RPMI7951 (cell line): ENCODE measurements at regions not wholly inside any gene's neighbourhood (a gene's known extent, or its start where the extent isn't known, plus 50 kb on each side); places are given as distances from the start of the nearest gene placed in this dataset.

Source experiments
- DNase-seq: peaks from one replicate; pipeline ENCODE4 v3.0.0-alpha.2; 2012; ENCODE audit warnings: low read depth

GRCh38 chr14:55734731-55735130, 154.7 kb downstream of the KTN1 start:
- no peak for DNase-seq

GRCh38 chr14:55739967-55740648, 160.1 kb downstream of the KTN1 start:
- DNase-seq = no peak

- no peak for DNase-seq
Observed at GRCh38 chr14:55740649-55740989, 160.6 kb downstream of the KTN1 start.

- no peak for DNase-seq
Observed at GRCh38 chr14:55741240-55741639, 161.2 kb downstream of the KTN1 start.

GRCh38 chr14:55743551-55743950, 163.5 kb downstream of the KTN1 start:
- DNase-seq = no peak

GRCh38 chr14:55744321-55744720, 164.3 kb downstream of the KTN1 start:
- no peak for DNase-seq

- DNase-seq = no peak
Observed at GRCh38 chr14:55745906-55746305, 165.9 kb downstream of the KTN1 start.

- no peak for DNase-seq
Observed at GRCh38 chr14:55746558-55746957, 166.6 kb downstream of the KTN1 start.

GRCh38 chr14:55747186-55747585, 167.2 kb downstream of the KTN1 start:
- no peak for DNase-seq

GRCh38 chr14:55749201-55749812, 169.3 kb downstream of the KTN1 start:
- no peak for DNase-seq

- no peak for DNase-seq
Observed at GRCh38 chr14:55749946-55750345, 169.9 kb downstream of the KTN1 start.

GRCh38 chr14:55752580-55753390, 172.8 kb downstream of the KTN1 start:
- peak; percentile 19 for DNase-seq

GRCh38 chr14:55754471-55754870, 174.5 kb downstream of the KTN1 start:
- DNase-seq = no peak

- no peak for DNase-seq
Observed at GRCh38 chr14:55754871-55755270, 174.9 kb downstream of the KTN1 start.

GRCh38 chr14:55756078-55756477, 176.1 kb downstream of the KTN1 start:
- no peak for DNase-seq

- DNase-seq = no peak
Observed at GRCh38 chr14:55756557-55756956, 176.6 kb downstream of the KTN1 start.

- DNase-seq = no peak
Observed at GRCh38 chr14:55758796-55759195, 178.8 kb downstream of the KTN1 start.

GRCh38 chr14:55760789-55761566, 181.0 kb downstream of the KTN1 start:
- DNase-seq = no peak

GRCh38 chr14:55761651-55762050, 181.6 kb downstream of the KTN1 start:
- DNase-seq = no peak

GRCh38 chr14:55762595-55763232, 182.7 kb downstream of the KTN1 start:
- no peak for DNase-seq

GRCh38 chr14:55764784-55765183, 184.8 kb downstream of the KTN1 start:
- no peak for DNase-seq

- no peak for DNase-seq
Observed at GRCh38 chr14:55766071-55766470, 186.1 kb downstream of the KTN1 start.
